ENCODE measurements at regions not wholly inside any gene's neighbourhood (a gene's known extent, or its start where the extent isn't known, plus 50 kb on each side); places are given as distances from the start of the nearest gene placed in this dataset.

DNA sequence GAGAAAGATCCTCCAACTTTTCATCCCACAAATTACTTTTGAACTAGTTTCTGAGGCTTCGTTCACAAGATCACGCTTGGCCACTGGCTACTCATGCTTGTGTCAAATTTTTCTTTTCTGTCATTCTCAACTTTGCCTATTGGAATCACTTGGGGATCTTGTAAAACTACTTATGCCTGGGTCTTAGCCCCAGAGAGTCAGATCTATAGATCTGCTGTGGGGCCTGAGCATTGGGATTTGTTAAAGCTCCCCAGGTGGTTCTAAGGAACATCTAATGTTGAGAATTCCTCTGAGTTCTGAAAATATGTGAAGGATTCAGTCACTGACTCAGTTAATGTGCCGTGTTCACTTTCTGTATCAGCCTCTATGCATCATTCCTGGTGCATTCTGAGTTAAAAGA lies 71.7 kb upstream of the VGLL3 start:
- Histone ChIP-seq H3K4me1 (ENCODE audit: low read depth) (no peaks in the 10 kb centered on the region), H3K27me3 (no peaks in the 10 kb centered on the region), H3K27ac (no peak overlapping the region), H3K4me3 (no peak overlapping the region), H3K9me3 (ENCODE audit: low read depth) (no peaks in the 10 kb centered on the region), H3K36me3 (no peaks in the 10 kb centered on the region)
- TF ChIP-seq, protein P1, sequence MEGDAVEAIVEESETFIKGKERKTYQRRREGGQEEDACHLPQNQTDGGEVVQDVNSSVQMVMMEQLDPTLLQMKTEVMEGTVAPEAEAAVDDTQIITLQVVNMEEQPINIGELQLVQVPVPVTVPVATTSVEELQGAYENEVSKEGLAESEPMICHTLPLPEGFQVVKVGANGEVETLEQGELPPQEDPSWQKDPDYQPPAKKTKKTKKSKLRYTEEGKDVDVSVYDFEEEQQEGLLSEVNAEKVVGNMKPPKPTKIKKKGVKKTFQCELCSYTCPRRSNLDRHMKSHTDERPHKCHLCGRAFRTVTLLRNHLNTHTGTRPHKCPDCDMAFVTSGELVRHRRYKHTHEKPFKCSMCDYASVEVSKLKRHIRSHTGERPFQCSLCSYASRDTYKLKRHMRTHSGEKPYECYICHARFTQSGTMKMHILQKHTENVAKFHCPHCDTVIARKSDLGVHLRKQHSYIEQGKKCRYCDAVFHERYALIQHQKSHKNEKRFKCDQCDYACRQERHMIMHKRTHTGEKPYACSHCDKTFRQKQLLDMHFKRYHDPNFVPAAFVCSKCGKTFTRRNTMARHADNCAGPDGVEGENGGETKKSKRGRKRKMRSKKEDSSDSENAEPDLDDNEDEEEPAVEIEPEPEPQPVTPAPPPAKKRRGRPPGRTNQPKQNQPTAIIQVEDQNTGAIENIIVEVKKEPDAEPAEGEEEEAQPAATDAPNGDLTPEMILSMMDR (IDR thresholded peaks at IDR 0.05; ENCODE audit: low read depth, low read length), result no peak
- DNase-seq (ENCODE audit: low read depth in 1 of 2, low spot score in 1 of 2), result no peak

DNA sequence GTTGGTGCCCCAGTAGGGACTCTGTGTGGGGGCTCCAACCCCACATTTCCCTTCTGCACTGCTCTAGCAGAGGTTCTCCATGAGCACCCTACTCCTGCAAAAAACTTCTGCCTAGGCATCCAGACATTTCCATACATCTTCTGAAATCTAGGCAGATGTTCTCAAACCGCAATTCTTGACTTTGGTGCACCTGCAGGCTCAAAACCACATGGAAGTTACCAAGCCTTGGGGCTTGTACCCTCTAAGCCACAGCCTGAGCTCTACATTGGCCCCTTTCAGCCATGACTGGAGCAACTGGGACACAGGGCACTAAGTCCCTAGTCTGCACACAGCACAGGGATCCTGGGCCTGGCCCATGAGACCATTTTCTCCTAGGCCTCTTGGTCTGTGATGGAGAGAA lies 66.5 kb upstream of the VGLL3 start:
- H3K27ac ChIP-seq, result no peak overlapping the region
- TF ChIP-seq, protein P1 (IDR thresholded peaks at IDR 0.05; ENCODE audit: low read depth, low read length), result no peak
- no peaks in the 10 kb centered on the region for H3K9me3 ChIP-seq (ENCODE audit: low read depth)
- H3K4me1 ChIP-seq (ENCODE audit: low read depth), result peaks cover 6% of the 10 kb centered on the region
- no peak overlapping the region for H3K4me3 ChIP-seq
- H3K36me3 ChIP-seq, result no peaks in the 10 kb centered on the region
- no peaks in the 10 kb centered on the region for H3K27me3 ChIP-seq
- no peak for DNase-seq (ENCODE audit: low read depth in 1 of 2, low spot score in 1 of 2)

DNA sequence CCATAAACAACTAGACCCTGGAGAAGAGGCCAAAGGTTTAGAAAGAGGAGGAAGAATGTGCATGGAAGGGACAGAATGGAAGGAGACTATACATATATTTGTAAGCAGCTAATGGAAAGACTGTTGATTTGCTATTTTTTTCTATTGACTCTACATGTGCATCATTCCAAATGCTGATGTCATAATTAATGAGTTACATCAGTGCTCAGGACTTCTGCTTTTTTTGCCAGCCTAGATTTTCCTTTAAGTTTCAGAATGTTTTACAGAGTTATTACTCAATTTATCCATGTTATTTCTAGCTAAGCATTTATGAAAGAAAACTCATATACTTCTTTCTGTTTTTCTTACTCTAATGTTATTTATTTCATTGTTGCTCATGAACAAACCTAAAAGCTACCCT lies 62.6 kb upstream of the VGLL3 start:
- H3K36me3 ChIP-seq, result no peaks in the 10 kb centered on the region
- H3K4me3 ChIP-seq, result no peak overlapping the region
- H3K27ac ChIP-seq, result no peak overlapping the region
- H3K4me1 ChIP-seq (ENCODE audit: low read depth), result peaks cover 6% of the 10 kb centered on the region
- peak in 1 of 2 donors; percentile 5 for DNase-seq (ENCODE audit: low read depth in 1 of 2, low spot score in 1 of 2)
- TF ChIP-seq, protein P1 (IDR thresholded peaks at IDR 0.05; ENCODE audit: low read depth, low read length), result no peak
- H3K27me3 ChIP-seq, result no peaks in the 10 kb centered on the region
- no peaks in the 10 kb centered on the region for H3K9me3 ChIP-seq (ENCODE audit: low read depth)

DNA sequence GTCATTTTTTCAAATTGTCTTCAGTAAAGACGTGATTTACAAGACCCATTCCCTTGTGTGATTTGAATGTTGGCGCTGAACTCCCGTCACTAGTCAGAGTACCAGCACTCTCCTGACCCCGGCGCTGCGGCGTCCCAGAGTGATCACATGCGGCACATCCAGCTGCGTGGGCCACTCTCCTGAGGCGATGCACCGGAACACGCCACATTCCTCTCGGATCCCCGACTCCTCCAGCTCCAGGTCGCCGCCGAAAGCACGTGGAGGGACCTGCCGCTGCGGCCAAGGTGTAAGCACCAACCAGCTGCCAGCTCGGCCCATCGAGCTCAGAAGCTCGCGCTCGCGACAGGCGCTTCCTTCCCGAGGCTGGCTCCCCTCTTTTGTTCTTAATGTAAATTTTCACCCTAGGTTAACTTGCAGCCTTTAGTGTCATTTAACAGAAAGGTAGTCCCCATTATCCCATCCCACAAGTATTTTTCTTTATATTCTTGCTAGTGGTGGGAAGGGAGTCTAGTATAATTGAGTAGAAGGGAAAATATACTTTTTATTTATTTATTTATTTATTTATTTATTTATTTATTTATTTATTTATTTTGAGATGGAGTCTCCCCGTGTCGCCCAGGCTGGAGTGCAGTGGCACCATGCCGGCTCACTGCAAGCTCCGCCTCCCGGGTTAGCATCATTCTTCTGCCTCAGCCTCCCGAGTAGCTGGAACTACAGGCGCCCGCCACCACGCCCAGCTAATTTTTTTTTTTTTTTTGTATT lies 61.7 kb upstream of the VGLL3 start:
- H3K9me3 ChIP-seq (ENCODE audit: low read depth), result no peaks in the 10 kb centered on the region
- no peaks in the 10 kb centered on the region for H3K36me3 ChIP-seq
- TF ChIP-seq, protein P1 (IDR thresholded peaks at IDR 0.05; ENCODE audit: low read depth, low read length), result no peak
- peak in 1 of 2 donors; percentile 5 for DNase-seq (ENCODE audit: low read depth in 1 of 2, low spot score in 1 of 2)
- peaks cover 6% of the 10 kb centered on the region for H3K4me1 ChIP-seq (ENCODE audit: low read depth)
- no peak overlapping the region for H3K27ac ChIP-seq
- no peaks in the 10 kb centered on the region for H3K27me3 ChIP-seq
- H3K4me3 ChIP-seq, result no peak overlapping the region

DNA sequence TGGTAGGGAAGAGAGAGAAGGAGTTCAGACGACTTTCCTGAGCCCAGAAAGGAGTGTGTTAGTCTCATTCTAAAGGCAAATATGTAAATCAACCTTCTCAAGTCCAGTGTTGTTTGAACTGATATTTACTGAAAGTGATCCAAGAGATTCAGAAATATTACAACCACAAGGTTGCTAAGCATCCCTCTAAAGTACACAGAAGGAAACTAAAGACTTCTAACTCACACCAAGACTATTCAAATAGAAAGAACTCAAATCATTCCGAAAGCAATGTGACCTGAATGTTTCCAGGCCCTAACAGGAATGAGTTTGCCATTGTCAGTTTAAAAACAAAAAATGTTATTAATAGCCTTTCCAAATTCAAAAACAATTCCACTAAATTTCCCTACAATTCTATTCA lies 56.9 kb upstream of the VGLL3 start:
- no peak for DNase-seq (ENCODE audit: low read depth in 1 of 2, low spot score in 1 of 2)
- H3K27me3 ChIP-seq, result no peaks in the 10 kb centered on the region
- H3K36me3 ChIP-seq, result no peaks in the 10 kb centered on the region
- H3K9me3 ChIP-seq (ENCODE audit: low read depth), result no peaks in the 10 kb centered on the region
- H3K4me1 ChIP-seq (ENCODE audit: low read depth), result no peaks in the 10 kb centered on the region
- H3K4me3 ChIP-seq, result no peak overlapping the region
- TF ChIP-seq, protein P1 (IDR thresholded peaks at IDR 0.05; ENCODE audit: low read depth, low read length), result no peak
- no peak overlapping the region for H3K27ac ChIP-seq

All from cardiac muscle cell (in vitro differentiated cells and primary cell).